HL-60/S4 treated with phorbol 12-myristate 13-acetate at 8.2 ng/mL for 4 days and 3 days (cell line): ENCODE measurements at regions not wholly inside any gene's neighbourhood (a gene's known extent, or its start where the extent isn't known, plus 50 kb on each side); places are given as distances from the start of the nearest gene placed in this dataset.

ENCODE experiments used
- in situ Hi-C: fragments of 300-500 bp; cut with MboI; formaldehyde crosslinking; loops from 2 replicates; pipeline ENCODE4 v1.15.0; 2022; ENCODE audit warnings: low sequenced_read_pairs

DNA sequence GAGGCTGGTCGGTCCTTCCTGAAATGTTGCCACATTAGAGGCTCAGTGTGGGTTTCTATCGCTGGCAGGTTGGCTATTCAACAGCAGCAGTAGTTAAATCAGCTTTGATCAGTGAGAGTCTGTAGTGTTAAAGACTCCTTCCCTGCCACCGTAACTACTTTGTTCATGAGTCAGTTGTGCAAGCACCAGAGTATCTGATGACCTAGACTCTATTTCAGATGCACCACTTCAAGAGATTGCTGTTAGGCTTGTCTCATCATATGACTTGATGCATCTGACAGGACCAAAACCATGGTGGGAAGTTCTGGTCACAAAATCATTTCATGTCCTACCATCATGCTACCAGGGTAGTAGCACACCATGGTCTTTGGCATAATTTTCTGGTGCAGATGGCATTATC is 482.7 kb upstream of the MPDZ start:
- in situ Hi-C loops: no loop called here

DNA sequence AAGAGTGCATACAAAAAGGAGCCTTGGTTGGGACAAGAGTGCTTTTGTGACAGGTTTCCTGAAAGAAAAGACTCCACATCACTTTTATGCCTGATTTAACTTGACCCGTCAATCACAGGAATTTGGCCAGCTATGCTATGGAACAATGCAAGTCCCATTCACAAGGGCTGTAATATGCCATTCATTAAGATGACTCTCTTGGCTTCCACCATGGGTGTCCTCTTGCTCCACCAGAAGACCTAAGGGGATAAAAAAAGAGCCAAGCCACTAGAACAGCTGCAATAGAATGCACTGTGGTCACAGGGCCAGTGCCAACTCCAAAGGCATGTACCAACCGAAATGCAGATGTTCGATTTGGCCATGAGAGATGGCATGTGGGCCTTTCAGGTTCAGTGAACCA is 480.1 kb upstream of the MPDZ start:
- in situ Hi-C loops: no loop called here

DNA sequence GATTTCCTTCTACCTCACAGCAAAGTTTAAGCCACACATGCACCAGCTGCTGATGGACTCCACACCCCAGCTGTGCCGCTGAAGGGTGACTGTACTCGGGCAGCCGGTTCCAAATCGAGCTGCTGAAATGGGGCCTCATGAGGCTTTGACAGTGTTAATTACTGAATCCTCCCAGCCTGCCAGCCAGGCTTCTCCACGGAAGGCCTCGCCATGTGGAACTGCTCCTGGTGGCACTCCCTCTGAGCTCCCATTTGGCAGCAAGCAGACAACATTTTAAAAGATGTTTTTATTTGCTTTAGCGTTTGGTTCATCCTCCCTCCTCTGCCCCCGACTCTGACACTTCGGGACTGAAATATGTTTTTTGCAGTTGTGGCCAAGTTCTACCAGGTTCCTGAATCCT is 479.4 kb upstream of the MPDZ start:
- in situ Hi-C loops: no loop called here

DNA sequence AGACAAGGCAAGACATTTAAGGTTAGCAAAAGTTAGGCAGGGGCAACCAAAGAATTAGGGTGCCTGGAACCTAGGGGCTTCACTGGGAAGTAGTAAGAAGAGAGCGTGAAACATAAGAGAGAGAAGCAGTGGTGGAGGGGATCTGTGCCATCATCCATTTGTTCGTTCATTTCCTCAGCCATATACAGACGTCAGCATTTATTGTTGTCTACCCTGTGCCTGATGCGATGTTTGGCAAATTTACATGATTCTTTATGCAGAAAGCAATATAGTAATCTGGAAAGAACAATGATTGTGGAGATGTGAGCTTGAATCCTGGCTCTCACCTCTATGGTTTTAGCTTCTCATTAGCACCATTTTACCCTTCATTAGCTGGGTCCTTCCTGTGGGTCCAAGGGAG is 477.5 kb upstream of the MPDZ start:
- in situ Hi-C loops: no loop called here

DNA sequence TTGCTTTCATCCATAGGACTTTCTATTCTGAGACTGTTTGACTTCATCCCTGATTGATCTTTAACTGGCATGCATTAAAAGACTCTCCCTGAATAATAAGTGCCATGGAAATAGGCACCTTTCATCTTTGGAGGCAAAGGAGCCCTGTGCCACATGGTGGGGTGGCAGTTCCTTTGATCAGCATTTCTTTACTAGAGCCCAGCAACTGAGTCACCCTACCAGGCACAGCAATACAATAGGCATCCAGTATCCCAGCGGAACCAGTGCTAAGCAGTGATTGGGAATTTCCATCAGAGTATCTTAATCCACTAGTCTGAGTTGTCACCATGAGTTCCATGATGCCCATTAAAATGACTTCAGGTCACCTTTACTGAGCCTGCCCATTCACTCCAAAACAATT is 476.1 kb upstream of the MPDZ start:
- in situ Hi-C loops: no loop called here

DNA sequence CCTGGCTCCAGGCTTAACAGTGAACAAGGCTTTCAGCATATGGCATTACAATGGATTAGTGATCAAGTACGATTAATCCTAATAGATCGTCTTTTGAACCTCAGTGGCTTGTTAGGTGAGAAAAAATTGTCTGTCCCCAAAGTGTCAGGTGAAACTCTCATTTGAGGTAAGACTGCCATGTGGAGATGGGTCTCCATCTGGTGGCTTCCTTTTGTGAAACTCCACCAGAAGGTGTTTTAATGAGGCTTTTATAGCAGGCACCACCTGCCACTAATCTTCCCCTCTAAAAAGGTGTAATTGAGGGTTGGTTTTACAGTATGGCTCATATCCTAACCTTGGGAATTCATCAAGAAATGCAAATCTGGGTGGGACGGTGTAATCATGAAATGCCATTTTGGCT is 471.1 kb upstream of the MPDZ start:
- in situ Hi-C loops: no loop called here

DNA sequence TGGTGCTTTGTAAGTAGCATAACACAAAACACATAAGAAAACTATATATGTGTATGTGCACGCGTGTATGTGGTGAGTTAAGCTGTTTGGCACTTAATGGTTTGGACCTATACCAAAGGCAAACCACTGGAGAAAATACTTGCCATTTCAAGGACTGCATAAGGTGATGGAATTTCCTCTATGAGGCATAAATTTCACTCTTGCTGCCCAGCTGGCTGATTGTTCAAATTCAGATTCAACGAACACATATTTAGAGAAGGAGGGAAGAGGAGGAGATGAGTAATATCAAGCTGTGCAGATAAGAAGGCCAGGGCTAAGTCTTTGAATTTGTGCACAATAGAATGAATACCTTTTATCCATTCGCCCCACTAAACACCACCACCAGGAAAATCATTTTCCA is 470.6 kb upstream of the MPDZ start:
- in situ Hi-C loops: no loop called here

DNA sequence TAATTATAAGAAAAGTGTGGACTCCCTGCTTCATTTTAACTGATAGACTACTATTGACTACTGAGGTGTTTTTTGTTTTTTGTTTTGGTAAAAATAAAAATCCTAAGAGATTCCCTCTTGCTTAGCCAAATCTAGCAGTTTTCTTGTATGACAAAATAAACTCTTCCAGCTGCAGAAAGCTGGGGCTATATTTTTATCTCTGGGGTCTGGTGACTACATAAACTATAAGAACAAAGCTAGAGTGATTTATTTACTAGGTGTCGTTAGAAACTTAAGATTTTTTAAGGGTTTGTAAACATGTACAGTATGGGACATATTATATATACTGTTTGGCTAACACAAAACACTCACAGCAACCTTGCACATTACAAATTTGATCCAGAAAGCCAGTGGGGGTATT is 467.4 kb upstream of the MPDZ start:
- in situ Hi-C loops: no loop called here

DNA sequence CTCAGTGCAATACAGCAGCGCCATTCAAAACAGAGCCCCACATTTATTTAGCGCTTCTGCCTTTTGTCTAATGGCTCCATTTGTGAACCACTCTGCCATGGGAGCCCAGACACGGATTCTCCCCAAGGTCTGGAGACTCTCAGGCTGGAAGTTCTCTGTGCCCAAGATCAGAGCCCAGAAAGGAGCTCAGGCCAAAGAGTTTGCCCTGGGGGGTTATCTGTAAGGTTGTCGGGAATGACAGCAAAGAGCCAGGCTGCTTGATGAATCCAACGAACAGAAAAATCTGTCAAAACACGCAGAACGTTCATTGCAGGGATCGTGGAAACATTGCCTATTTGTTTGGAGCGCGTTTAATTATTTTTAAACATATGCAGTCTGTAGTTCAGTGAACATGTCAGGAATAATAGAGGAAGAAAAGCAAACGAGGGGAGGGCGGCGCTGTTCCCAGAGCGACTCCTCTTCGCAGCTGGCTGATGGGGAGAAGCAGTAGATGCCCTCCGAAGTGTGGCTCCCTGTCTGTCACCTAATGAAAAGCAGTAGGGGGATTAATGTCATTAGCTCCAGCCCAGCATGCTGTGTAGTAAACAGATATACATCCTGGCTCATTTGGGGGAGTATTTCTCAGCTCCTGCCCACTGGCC is 464.9 kb upstream of the MPDZ start:
- in situ Hi-C loops: no loop called here

DNA sequence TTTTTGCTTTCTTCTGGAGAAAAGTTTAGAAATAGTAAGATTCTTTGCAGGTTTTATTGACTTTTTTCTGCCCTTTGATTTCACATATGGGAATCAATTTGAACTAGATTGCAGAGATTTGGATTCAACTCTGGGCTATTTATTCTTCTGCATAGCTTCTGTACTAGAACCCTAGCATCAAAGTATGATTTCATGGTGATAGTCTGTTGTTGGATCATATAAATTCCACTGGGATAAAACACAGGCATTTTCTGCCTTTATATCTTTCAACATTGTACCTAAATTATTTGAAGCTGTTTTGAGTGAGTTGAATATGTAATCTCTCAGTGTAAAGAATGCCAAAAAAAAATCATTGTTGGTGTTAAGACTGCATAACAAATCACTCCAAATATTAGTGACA is 458.4 kb upstream of the MPDZ start:
- in situ Hi-C loops: no loop called here

DNA sequence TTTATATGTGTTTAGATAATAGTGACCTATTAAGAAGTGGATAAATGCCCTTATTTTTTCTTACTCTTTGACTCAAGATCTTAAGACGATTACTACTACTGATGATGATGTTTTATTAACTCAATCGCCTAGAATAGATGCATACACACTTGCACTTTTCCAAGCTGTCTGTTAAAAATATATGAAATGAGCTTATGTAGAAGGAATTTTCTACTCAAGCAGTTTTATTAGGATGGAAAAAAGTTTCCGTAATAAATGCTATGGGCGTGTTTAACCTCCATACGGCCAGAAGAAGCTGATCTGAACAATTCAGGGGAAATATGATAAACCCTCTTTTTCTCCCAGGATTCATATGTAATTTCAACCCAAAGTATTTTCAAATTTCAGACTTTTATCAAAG is 455.7 kb upstream of the MPDZ start:
- in situ Hi-C loops: no loop called here

DNA sequence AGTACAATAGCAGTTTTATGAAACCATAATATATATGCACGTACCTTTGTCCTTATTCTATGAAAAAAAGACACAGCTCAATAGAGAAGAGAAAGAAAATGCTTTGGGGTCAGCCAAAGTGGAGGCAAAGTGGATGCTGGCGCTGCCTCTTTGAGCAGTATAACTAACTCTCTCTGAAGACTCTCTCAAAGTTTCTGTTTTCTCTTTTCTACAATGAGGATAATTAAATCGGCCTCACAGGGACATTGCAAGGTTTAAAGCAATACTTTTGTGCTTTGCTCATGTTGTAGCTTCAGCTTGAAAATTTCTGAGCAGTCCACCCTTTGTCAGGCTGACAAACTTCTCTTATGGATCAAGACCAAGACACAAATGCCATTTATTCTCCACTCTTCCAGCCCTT is 455.1 kb upstream of the MPDZ start:
- in situ Hi-C loops: no loop called here

DNA sequence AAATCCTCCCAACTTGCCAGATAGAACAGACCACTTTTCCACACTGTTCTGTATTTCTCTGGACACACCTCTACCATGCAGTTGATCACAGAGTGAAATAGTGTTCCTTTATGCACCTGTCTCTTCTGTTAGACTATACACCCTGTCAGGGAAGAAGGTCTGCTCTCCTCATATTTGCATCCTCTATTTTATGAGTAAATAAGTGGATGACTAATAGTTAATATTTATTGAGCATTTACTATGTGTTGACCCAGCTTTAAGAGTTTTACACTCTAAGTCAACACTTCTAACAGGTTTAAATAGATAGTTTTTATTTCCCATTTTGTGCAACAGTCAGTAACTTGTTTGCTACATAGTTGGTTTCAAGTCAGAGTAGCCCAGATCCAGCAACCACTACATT is 452.8 kb upstream of the MPDZ start:
- in situ Hi-C loops: no loop called here

DNA sequence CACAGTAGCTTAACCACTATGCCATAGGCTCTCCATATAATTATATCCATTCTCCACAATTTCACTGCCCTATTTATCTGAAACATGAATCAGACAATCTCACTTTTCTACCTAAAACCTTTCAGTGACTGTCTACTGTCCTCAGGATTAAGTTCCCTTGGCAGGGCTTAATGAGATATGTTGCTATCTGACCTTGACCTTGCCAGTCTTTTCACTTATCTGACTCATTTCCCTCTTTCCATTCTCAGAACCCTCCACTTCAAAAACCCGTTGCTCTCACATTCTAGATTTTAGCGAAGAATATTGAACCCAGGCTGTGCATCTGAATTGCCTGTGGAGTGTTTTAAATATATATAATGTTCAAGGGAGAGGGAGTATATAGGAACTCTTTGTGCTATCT is 452.1 kb upstream of the MPDZ start:
- in situ Hi-C loops: no loop called here

DNA sequence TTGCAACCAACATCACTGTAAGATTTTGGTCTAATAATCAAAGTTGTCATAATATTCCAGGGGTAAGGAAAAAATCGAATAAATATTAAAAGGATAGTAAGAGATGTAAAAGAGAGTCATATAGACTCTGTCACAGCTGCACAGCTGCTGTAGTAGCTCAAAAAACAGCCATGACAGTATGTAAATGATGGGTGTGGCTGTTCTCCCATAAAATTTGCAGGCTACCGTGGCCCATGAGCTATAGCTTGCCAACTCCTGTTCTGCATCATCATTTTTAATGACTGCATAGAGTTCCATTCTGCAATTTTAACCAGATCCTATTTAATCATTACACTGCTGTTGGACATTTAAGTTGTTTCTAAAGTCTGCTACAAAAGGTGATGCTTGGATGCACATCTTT is 450.5 kb upstream of the MPDZ start:
- in situ Hi-C loops: no loop called here

DNA sequence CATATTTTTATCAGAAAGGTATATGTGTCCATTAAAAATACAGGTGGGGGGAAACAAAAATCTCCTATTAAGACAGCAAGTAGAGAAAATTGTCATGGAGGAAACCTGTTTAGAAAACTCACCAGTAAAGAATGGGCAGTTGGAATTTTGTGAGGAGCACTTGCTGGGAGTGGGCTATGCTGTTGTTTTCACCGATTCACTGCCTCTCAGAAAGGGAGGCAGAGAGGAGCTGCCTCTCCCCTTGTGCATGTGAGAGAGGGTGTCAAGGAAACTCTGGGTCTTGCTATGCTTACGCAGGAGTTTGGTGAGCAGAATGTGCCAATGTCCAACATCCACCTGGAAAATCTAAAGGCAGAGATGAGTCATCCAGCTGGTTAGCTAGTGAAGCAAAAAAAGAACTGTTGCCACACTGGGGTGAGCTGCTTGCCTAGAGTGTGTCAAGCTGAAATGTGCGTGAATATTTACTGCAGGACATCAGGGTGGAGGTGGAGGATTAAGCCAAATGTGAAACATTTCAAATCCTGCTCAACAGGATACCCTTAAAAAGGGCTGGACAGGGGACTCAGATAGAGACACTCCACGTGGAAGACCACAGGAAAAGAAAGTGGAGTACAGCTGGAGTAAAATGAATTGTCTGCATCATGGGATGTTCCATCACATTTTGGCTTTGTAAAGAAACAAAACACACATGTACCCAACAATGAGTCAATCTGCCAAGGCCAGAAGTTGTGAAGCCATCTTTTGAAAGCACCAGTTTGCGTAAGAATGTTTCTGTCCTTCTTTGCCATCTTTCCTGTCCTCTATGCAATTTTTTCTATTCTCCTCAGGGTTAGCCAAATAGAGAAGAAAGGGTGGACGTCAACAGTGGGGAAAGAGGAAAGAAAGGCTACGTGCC is 449.7 kb upstream of the MPDZ start:
- in situ Hi-C loops: no loop called here

DNA sequence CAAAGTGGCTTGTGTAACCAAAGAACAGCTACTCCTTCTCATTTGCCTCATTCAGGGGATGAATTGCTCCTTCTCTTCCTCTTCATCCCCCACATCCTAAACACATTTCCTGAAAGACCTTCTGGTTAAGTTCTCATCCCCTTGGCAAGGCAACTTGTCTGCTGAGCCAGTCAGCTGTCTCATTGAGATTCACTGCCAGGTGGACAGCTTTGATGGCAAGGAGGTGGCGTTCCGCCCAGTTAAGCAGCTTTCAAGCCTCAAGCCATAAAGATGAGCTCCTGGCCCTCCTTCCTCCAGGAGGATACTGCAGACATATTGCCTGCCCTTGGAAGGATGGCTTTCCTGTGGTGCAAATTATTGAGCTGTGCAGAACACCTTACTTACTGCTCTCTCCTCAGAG is 448.6 kb upstream of the MPDZ start:
- in situ Hi-C loops: no loop called here

DNA sequence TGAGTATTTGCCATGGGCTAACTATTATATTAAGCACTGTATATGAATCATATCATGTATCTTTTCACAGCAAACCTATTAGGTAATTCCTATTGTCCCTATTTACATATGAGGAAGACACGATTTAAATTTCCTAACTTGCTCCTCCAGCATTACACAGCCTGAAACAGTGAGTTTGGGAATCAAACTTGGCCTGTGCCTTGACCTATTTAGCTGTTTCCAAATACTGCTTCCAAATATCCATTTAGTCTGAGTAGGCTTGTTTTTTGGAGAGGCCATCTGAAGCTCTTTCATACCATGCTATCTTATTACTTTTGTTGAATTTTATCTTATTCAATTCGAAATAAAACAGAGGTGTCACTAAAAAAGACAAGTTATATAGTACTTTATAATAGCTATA is 447.3 kb upstream of the MPDZ start:
- in situ Hi-C loops: no loop called here

DNA sequence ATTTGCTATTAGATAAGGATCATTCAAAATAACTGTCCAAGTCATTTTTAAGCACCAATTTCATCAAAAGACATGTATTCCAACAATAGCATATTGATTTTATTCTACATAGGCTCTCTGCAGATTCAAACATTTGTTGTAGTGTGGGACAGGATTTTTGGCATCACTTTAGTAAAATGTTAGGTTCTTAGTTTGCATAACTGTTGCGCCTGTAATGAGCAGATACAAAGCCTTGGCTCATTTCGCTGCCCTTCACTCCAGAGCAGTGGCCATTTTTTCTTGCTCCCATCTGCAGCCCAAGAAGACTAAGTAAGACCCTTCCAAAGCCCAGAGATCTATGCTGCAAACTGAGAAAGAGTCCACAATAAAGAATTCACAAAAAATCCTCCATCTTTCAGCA is 446.0 kb upstream of the MPDZ start:
- in situ Hi-C loops: no loop called here

DNA sequence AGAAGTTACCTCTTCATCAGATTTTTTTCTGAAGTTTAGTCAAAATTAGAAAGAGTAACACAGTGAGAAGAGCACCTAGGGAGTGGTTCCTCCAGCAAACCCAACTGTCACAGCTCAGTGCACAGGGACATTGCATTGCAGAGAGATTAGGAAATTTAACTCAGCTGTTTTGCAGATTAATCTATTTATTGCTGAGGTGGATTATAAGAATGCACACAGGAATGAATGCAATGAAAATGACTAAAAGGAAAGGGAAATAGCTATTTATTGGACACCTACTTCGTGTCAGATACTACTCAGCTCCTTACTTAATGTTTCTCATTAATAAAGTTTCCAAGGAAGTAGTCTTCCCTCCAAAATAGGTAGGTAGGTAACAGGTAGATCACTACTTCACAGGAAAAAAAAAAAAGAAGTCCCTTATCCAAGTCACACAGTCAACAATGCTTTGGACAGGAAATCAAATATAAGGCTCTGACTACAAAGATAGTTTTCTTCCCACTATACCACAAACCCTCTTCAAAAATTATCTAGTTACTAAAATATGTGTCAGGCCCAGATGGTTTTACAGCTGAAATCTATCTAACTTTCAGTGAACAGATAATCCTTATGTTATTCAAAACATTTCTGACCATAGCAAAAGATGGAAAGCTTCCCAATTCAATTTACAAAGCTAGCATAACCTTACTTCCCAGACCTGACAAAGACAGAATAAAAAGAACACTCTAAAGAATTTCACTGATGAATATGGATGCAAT is 442.2 kb upstream of the MPDZ start:
- in situ Hi-C loops: no loop called here

DNA sequence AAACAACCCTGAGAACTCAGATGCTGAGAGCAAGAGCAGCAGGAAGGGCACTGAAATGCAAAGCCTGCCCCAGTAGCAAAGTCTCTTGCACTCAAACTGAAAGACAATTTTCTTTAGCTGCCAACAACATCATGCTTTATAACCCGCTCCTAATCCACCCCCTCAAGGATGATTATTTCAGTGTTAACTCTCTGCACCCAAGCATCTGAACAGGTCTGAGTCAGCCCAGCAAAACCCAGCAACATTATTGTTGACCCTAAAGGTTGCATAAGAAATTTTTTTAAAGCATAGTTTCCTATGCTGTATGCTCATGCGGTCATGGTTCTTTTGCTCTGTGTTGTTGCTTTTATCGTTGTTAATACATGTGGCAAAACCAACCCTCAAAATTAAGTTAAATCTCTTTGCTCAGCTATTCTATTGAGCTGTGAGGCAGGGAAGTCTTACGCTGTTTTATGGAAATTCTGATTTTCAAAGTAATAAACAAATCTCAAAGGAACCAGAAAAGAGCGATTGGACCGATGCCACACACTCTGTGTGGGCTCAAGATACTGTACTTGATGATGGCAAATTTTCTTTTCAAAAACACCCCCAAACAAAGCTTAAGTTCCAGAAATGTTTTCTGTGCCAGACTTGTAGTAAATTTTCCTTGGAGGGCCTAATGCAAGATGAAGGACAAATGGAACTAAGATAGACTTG is 440.6 kb upstream of the MPDZ start:
- in situ Hi-C loops: no loop called here
